GM23338 (cell line): ENCODE measurements at regions not wholly inside any gene's neighbourhood (a gene's known extent, or its start where the extent isn't known, plus 50 kb on each side); places are given as distances from the start of the nearest gene placed in this dataset.

Experiments
- CREB1 ChIP-seq: fragments of 250-450 bp; sonication (Bioruptor Pico); IDR thresholded peaks from 2 replicates; pipeline ENCODE4 v1.5.0; 2020; ENCODE audit warnings: low read depth, mild to moderate bottlenecking, moderate library complexity
- EZH2 ChIP-seq: fragments of 200-600 bp; sonication (generic); IDR thresholded peaks from one replicate; pipeline ENCODE4 v1.8.0; 2017; ENCODE audit warnings: antibody characterized with exemption, mild to moderate bottlenecking, low read depth; ENCODE audit not compliant: unreplicated experiment
- EZH2phosphoT487 ChIP-seq: fragments of 200-600 bp; sonication (generic); IDR thresholded peaks from one replicate; pipeline ENCODE4 v1.8.1; 2018; ENCODE audit warnings: antibody characterized with exemption; ENCODE audit not compliant: unreplicated experiment
- JUNB ChIP-seq: IDR thresholded peaks from one replicate; pipeline ENCODE4 v1.6.1; 2016; ENCODE audit warnings: antibody characterized with exemption; ENCODE audit not compliant: unreplicated experiment
- NANOG ChIP-seq: IDR thresholded peaks from 2 replicates; pipeline ENCODE4 v1.6.1; 2016; ENCODE audit warnings: antibody characterized with exemption, borderline replicate concordance
- POLR2AphosphoS5 ChIP-seq: IDR thresholded peaks from 2 replicates; pipeline ENCODE4 v1.6.1; 2016; ENCODE audit warnings: antibody characterized with exemption, low read depth
- STAT1 ChIP-seq: IDR thresholded peaks from one replicate; pipeline ENCODE4 v1.6.1; 2016; ENCODE audit warnings: antibody characterized with exemption; ENCODE audit not compliant: unreplicated experiment
- ZNF114 ChIP-seq: fragments of 250-450 bp; sonication (Bioruptor Pico); IDR thresholded peaks from 2 replicates; pipeline ENCODE4 v1.5.0; 2020; ENCODE audit warnings: mild to moderate bottlenecking, moderate library complexity
- ZNF331 ChIP-seq: fragments of 250-450 bp; sonication (Bioruptor Pico); IDR thresholded peaks from 2 replicates; pipeline ENCODE4 v1.5.0; 2020; ENCODE audit warnings: low read depth, mild to moderate bottlenecking, moderate library complexity
- ZNF462 ChIP-seq: fragments of 250-450 bp; sonication (Bioruptor Pico); IDR thresholded peaks from 2 replicates; pipeline ENCODE4 v1.5.0; 2020; ENCODE audit warnings: mild to moderate bottlenecking, moderate library complexity
- TF ChIP-seq, protein P1 (sequence below), 2 experiments: fragments of 200-600 bp in 1 of 2; sonication (generic) in 1 of 2; conservative IDR thresholded peaks; 2 replicates each; pipeline versions ENCODE4 v1.5.1 to v1.6.1; 2016 to 2017; ENCODE audit warnings: antibody characterized with exemption in 2 of 2, low read depth in 2 of 2, mild to moderate bottlenecking in 2 of 2, moderate library complexity in 1 of 2
- TF ChIP-seq, protein P2 (sequence below): IDR thresholded peaks from one replicate; pipeline ENCODE4 v1.6.1; 2018; ENCODE audit warnings: antibody characterized with exemption; ENCODE audit not compliant: unreplicated experiment
- TF ChIP-seq, protein P3 (sequence below): IDR thresholded peaks from 2 replicates; pipeline ENCODE4 v1.6.1; 2016; ENCODE audit warnings: antibody characterized with exemption

DNA sequence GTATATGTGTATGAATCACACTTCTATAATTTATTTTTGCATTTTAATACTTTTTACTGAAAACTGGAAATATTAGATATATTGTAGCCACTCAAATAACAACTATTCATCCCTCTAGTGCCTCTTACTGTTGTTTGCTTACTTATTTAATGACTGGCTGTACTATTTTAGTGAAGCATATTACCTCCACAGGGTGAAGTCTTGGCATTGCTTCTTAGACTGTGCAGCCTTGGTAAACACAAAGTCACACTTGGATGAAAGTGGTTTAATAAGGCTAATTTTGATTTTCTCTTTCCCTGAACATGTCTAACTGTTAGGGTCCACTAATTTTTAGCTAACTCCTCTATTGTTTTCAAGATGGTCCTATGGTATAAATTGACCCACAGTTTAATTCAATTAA, 1043.2 kb upstream of the ADGRB3 start:
- TF ChIP-seq, protein P1, sequence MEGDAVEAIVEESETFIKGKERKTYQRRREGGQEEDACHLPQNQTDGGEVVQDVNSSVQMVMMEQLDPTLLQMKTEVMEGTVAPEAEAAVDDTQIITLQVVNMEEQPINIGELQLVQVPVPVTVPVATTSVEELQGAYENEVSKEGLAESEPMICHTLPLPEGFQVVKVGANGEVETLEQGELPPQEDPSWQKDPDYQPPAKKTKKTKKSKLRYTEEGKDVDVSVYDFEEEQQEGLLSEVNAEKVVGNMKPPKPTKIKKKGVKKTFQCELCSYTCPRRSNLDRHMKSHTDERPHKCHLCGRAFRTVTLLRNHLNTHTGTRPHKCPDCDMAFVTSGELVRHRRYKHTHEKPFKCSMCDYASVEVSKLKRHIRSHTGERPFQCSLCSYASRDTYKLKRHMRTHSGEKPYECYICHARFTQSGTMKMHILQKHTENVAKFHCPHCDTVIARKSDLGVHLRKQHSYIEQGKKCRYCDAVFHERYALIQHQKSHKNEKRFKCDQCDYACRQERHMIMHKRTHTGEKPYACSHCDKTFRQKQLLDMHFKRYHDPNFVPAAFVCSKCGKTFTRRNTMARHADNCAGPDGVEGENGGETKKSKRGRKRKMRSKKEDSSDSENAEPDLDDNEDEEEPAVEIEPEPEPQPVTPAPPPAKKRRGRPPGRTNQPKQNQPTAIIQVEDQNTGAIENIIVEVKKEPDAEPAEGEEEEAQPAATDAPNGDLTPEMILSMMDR (conservative IDR thresholded peaks at IDR 0.05; ENCODE audit: low read depth in 2 of 2), result no peak
- TF ChIP-seq POLR2AphosphoS5, result no peak
- TF ChIP-seq, protein P2, sequence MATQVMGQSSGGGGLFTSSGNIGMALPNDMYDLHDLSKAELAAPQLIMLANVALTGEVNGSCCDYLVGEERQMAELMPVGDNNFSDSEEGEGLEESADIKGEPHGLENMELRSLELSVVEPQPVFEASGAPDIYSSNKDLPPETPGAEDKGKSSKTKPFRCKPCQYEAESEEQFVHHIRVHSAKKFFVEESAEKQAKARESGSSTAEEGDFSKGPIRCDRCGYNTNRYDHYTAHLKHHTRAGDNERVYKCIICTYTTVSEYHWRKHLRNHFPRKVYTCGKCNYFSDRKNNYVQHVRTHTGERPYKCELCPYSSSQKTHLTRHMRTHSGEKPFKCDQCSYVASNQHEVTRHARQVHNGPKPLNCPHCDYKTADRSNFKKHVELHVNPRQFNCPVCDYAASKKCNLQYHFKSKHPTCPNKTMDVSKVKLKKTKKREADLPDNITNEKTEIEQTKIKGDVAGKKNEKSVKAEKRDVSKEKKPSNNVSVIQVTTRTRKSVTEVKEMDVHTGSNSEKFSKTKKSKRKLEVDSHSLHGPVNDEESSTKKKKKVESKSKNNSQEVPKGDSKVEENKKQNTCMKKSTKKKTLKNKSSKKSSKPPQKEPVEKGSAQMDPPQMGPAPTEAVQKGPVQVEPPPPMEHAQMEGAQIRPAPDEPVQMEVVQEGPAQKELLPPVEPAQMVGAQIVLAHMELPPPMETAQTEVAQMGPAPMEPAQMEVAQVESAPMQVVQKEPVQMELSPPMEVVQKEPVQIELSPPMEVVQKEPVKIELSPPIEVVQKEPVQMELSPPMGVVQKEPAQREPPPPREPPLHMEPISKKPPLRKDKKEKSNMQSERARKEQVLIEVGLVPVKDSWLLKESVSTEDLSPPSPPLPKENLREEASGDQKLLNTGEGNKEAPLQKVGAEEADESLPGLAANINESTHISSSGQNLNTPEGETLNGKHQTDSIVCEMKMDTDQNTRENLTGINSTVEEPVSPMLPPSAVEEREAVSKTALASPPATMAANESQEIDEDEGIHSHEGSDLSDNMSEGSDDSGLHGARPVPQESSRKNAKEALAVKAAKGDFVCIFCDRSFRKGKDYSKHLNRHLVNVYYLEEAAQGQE, result no peak
- no peak for TF ChIP-seq EZH2
- TF ChIP-seq CREB1 (CRISPR knock-in tag), result no peak
- TF ChIP-seq, protein P3, sequence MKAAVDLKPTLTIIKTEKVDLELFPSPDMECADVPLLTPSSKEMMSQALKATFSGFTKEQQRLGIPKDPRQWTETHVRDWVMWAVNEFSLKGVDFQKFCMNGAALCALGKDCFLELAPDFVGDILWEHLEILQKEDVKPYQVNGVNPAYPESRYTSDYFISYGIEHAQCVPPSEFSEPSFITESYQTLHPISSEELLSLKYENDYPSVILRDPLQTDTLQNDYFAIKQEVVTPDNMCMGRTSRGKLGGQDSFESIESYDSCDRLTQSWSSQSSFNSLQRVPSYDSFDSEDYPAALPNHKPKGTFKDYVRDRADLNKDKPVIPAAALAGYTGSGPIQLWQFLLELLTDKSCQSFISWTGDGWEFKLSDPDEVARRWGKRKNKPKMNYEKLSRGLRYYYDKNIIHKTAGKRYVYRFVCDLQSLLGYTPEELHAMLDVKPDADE, result no peak
- TF ChIP-seq EZH2phosphoT487, result no peak
- no peak for TF ChIP-seq ZNF331 (CRISPR knock-in tag)
- TF ChIP-seq ZNF114, result no peak
- TF ChIP-seq NANOG, result no peak
- TF ChIP-seq STAT1, result no peak
- no peak for TF ChIP-seq ZNF462 (CRISPR knock-in tag)
- no peak for TF ChIP-seq JUNB
